ENCODE measurements at regions not wholly inside any gene's neighbourhood (a gene's known extent, or its start where the extent isn't known, plus 50 kb on each side); places are given as distances from the start of the nearest gene placed in this dataset.

DNA sequence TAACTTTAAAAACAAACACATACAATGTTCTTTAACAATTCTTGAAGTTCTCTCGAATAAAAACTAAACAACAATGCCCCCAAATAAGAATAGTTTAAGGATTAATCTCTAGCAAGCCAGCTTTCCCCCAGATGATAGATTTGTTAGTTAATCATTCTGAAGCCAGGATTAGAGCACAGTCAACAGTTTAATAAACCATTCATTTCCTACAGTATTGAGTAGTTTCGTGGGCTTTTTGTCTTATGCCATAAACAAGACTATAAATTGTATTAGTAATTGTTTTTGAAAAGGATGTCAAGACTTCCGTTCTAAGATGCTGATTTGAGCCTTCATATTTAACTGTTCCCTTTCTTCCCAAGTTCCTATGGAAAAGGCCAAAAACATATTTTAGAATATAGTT, 136.6 kb downstream of the PIK3R1 start:
- no peak for DNase-seq (ENCODE audit: low read depth)
- TF ChIP-seq, protein P1, sequence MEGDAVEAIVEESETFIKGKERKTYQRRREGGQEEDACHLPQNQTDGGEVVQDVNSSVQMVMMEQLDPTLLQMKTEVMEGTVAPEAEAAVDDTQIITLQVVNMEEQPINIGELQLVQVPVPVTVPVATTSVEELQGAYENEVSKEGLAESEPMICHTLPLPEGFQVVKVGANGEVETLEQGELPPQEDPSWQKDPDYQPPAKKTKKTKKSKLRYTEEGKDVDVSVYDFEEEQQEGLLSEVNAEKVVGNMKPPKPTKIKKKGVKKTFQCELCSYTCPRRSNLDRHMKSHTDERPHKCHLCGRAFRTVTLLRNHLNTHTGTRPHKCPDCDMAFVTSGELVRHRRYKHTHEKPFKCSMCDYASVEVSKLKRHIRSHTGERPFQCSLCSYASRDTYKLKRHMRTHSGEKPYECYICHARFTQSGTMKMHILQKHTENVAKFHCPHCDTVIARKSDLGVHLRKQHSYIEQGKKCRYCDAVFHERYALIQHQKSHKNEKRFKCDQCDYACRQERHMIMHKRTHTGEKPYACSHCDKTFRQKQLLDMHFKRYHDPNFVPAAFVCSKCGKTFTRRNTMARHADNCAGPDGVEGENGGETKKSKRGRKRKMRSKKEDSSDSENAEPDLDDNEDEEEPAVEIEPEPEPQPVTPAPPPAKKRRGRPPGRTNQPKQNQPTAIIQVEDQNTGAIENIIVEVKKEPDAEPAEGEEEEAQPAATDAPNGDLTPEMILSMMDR (IDR thresholded peaks at IDR 0.05; ENCODE audit: low read depth, low read length), result no peak
- TF ChIP-seq MYC (IDR thresholded peaks at IDR 0.05; ENCODE audit: low read depth, low read length) (no peak), POLR2A (IDR thresholded peaks at IDR 0.05; ENCODE audit: extremely low read depth, insufficient read length) (no peak)
- TF ChIP-seq, protein P2, sequence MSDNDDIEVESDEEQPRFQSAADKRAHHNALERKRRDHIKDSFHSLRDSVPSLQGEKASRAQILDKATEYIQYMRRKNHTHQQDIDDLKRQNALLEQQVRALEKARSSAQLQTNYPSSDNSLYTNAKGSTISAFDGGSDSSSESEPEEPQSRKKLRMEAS (IDR thresholded peaks at IDR 0.05; ENCODE audit: low read depth, low read length), result no peak
- no peak overlapping the region for H3K4me3 ChIP-seq (ENCODE audit: low read depth, low read length)

DNA sequence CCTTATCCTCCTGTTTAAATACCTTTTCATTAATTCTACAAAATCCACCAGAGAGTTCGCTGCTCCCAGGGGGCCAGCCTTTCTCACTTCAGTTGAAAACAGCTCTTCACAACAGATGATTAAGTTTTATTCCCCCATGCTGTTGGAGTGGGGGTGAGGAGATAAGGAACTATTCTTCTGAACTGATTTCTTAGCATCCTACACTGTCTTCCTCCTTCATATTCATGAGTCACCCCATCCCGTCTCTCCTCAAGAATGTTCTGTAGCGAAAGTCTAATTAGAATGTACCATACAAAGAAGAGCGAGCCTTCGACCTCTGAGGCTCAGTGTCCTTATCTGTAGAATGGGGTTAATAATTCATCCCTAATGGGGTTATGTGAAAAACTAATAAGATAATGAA, 138.0 kb downstream of the PIK3R1 start:
- H3K4me3 ChIP-seq (ENCODE audit: low read depth, low read length), result no peak overlapping the region
- no peak for DNase-seq (ENCODE audit: low read depth)
- TF ChIP-seq MYC (IDR thresholded peaks at IDR 0.05; ENCODE audit: low read depth, low read length) (no peak), POLR2A (IDR thresholded peaks at IDR 0.05; ENCODE audit: extremely low read depth, insufficient read length) (no peak)
- TF ChIP-seq, protein P1 (IDR thresholded peaks at IDR 0.05; ENCODE audit: low read depth, low read length), result no peak
- TF ChIP-seq, protein P2 (IDR thresholded peaks at IDR 0.05; ENCODE audit: low read depth, low read length), result no peak

DNA sequence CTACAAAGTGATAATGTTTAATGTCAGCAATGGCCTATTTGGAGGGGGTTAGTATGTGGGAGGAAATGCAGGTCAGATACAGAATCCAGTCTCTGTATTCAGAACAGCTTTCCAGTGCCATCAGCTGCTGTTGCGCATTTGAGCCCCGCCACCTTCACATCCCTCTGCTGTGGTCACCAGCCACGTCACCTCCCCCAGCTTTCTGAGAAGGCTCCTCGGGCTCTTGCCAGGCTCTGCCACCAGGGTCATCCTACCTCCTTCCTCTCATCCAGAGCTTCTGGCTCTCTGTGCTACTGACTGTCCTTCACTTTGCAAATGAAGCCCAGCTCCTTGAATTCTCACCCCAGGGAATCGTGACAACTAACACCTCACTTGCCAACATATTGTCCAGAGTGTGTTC, 138.8 kb downstream of the PIK3R1 start:
- no peak overlapping the region for H3K4me3 ChIP-seq (ENCODE audit: low read depth, low read length)
- TF ChIP-seq POLR2A (IDR thresholded peaks at IDR 0.05; ENCODE audit: extremely low read depth, insufficient read length) (no peak), MYC (IDR thresholded peaks at IDR 0.05; ENCODE audit: low read depth, low read length) (no peak)
- TF ChIP-seq, protein P2 (IDR thresholded peaks at IDR 0.05; ENCODE audit: low read depth, low read length), result no peak
- TF ChIP-seq, protein P1 (IDR thresholded peaks at IDR 0.05; ENCODE audit: low read depth, low read length), result no peak
- DNase-seq (ENCODE audit: low read depth), result peak; percentile 59

DNA sequence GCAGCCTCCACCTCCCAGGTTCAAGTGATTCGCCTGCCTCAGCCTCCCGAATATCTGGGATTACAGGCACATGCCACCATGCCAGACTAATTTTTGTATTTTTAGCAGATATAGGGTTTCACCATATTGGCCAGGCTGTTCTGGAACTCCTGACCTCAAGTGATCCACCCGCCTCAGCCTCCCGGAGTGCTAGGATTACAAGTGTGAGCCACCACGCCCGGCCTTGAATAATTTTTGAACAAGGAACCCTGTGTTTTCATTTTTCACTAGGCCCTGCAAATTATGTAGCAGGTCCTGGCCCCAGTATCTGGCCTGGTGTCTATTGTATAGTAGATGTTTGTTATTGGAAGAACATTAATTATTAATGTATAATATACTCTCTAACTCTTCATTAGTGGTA, 140.7 kb downstream of the PIK3R1 start:
- no peak for DNase-seq (ENCODE audit: low read depth)
- TF ChIP-seq MYC (IDR thresholded peaks at IDR 0.05; ENCODE audit: low read depth, low read length), result no peak
- H3K4me3 ChIP-seq (ENCODE audit: low read depth, low read length), result no peak overlapping the region

DNA sequence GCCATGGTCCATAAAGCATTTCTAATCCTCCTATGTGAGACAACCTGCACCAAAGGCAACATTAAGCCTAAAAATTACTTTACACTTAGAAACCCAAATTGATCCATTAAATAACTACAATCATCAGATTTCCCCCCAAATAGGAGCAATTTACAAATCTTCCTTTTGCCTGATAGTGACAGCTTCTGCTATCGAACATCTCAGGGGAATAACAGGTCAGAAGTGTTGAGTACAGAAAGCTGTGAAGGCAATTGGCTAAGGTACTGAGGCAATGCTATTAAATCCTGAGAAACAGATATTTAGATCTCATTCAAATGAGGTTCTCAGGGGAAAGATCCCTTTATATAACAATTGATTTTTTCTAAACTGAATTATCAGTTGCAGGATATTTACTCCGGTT, 141.1 kb downstream of the PIK3R1 start:
- H3K4me3 ChIP-seq (ENCODE audit: low read depth, low read length), result no peak overlapping the region
- DNase-seq (ENCODE audit: low read depth), result no peak
- TF ChIP-seq POLR2A (IDR thresholded peaks at IDR 0.05; ENCODE audit: extremely low read depth, insufficient read length) (no peak), MYC (IDR thresholded peaks at IDR 0.05; ENCODE audit: low read depth, low read length) (no peak)
- TF ChIP-seq, protein P1 (IDR thresholded peaks at IDR 0.05; ENCODE audit: low read depth, low read length), result no peak
- TF ChIP-seq, protein P2 (IDR thresholded peaks at IDR 0.05; ENCODE audit: low read depth, low read length), result no peak

DNA sequence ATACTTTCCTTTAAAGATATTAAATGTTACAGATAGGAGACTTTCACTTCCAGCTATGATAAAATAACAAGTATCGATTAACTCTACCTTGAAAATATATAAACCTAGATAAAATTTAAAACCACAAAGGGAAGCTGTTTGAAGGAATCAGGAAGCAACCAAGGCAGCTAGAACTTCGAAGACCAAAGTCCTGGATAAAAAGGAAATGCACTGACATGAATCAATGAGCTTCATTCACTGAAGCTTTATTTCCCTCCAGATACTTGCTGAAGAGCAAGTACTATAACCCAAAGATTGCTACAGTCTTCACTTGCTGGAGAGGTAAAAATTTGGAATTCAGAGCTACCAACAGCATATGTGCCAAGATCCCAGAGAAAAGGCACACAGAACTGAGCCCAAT, 144.1 kb downstream of the PIK3R1 start:
- TF ChIP-seq MYC (IDR thresholded peaks at IDR 0.05; ENCODE audit: low read depth, low read length), result no peak
- TF ChIP-seq POLR2A (IDR thresholded peaks at IDR 0.05; ENCODE audit: extremely low read depth, insufficient read length), result no peak
- TF ChIP-seq, protein P1 (IDR thresholded peaks at IDR 0.05; ENCODE audit: low read depth, low read length), result no peak
- TF ChIP-seq, protein P2 (IDR thresholded peaks at IDR 0.05; ENCODE audit: low read depth, low read length), result no peak
- no peak for DNase-seq (ENCODE audit: low read depth)
- no peak overlapping the region for H3K4me3 ChIP-seq (ENCODE audit: low read depth, low read length)
